Globus pallidus (tissue), 1 donor: ENCODE measurements at regions not wholly inside any gene's neighbourhood (a gene's known extent, or its start where the extent isn't known, plus 50 kb on each side); places are given as distances from the start of the nearest gene placed in this dataset.

Experiments
- DNase-seq: peaks from one replicate; pipeline ENCODE4 v3.0.0-alpha.2; 2015; ENCODE audit warnings: low spot score

DNA sequence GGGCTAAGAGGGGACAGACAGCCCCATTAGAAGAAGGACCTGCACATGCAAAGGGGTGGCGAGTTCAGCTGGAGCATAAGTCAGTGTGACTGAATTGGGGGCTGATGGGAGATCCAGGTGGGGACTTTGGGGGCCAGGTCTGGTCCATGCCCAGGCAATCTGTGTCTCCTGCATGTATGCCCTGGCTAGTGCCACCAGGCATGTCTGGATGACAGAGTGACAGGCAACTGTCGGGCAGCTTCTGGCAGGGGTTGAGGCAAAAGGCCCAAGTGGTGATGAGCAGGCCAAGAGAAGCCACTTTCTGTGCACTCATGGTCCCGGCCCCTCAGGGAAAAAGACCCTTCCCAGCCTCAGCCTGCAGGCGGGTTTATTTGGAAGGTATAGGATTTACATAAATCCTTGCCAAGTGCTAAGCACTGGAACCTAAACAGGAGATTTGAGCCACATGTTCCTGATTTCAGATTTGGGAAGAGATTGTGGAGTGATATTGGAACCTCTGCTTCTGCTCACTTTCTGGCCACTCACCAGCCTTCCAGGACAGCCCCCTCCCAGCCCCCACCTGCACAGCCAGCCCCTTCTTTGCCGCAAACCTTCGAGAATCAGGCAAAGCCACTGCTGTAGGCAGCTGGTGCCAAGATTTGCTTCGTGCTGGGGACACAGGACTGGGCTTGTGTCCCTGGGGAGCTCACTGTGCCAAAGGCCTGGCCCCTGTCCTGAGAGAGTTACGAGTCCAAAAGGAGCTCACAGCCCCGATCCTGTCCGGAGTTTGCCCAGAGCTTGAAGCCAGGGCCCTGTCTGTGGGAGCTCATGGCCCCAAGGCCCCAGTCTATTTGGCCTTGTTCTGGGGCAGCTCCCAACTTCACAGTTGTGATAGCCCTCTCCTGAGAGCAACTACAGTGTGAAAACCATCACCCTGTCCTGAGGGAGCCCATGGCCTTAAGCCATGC is 232.5 kb upstream of the RTL1 start:
- peak; percentile 35 for DNase-seq

DNA sequence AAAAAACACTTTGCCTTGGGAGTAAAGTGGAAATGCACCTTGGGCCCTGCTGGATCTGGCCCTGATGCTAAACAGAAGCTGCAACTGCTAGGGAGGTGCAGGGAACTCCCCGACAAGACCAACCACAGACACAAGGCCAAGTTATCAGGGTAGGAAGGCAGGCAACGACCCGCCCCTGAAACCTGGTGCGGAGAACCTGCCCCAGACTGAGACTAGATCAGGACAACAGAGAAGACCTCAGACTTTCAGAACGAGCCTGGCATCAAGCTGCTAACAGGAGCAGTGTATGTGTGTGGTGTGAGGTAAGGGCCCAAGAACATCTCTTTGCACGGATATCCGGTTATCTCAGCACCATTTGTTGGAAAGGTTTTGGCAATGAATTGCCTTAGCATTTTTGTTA is 233.7 kb upstream of the RTL1 start:
- DNase-seq, result no peak

DNA sequence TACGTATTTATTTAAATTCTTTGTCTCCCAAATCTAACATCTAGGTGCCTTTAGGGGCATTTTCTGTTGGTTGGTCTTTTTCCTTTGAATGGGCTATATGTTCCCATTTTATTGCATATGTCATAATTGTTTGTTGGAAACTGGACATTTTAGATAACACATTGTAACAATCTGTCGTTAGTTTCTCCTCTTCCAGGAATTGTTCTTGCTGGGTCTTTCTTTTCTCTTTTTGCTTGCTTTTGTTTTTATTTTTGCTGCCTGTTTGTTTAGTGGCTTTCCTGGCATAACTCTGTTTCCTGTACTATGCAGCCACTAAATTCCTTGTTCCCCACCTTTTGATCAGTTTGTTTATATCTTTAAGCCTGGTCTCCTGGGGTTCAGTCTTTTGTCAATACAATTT is 244.3 kb upstream of the RTL1 start:
- DNase-seq, result no peak

DNA sequence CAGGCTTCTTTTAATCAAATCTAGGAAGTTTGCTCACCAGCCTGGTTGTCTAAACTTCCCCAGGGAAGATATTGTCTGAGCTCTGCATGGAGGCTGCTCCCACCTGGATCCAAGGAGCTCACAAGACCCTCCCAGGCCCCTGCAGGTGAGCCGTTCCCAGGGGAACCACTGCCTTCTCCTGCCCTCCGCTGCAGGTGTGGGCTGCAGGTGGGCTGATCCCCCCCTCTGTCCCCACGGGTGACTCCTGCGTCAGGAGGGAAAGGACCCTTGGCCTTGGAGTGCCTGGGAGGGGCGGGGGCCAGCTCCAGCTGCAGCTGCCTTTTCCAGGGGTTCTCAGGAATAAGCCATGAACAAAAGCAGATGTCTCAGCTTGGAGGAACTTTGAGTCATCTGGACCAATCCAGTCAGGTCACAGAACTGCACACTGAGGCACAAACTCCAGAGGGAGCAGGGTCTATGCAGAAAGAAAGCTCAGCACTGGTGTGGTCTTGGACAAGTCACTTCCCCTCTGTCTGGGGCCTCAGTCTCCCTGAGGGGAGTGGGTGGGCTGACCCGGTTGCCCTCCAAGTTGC is 246.6 kb upstream of the RTL1 start:
- DNase-seq, result no peak

DNA sequence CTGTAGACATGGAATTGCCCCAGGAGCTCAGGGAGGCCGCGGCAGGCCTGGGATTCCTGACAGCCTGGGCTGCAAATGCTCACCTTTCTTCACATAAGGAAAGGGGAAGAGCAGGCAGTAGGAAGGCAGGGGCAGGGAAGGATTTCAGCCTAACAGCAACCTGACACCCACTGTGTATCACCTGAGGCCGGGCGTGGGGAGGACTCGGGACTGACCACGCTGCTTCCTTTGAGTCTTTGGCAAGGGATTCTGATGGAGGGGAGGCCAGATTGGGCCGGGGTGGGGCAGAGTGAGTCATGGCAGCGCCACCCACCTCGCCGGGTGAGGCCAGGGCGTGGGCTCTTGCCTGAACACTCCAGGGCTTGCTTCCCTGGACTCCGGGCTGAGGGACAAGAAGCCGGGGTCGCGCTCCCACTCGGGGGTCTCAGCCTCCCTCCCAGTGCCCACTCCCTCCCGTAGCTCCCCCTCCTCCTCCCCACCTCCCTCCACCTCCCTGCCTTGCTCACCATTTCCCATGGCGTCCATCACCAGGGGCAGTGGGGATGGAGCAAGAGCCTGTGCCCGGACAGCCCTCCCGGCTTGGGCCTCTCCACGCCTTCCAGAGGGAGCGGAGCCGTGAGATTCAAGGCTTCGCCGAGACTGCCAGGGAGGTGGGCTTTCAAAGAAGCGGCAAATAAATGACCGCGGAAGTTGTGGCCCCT is 247.9 kb upstream of the RTL1 start:
- no peak for DNase-seq

DNA sequence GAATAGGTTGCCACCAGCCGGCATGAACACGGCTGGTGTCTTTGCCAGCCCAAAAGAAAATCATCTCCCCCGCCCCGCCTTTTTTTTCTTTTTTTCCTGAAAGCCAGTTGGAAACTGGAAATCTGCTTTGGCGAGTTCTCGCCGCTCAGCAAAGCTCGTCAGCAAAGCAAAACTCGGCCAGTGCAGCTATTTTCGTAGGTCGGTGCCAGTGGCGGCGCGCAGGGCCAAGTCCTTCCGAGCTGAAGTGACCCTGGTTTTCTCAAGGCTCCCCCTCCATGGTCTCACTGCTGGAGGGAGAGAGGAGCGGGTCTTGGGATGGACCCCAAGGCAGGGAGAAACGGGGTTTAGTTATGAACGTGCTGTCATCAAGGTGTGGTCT is 248.4 kb upstream of the RTL1 start:
- DNase-seq, result no peak

DNA sequence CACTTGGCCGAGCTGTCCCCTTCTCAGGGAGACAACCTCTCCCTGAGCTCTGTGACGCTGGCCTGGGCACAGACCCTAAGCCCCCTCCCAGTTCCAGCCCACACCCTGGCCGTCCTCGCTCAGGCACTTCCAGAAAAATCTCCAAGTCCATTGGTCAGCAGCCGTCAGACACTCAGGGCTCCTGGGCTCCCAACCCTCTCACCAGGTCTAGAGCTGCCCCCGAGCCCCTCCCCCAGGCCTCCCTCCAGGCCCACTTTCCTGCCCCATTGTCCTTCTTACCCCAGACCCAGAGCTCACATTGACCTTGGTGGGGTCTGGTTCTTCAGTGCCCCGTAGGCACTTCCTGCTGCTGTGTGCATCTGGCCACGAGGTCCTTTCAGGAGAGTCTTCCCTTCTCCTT is 249.3 kb upstream of the RTL1 start:
- no peak for DNase-seq

DNA sequence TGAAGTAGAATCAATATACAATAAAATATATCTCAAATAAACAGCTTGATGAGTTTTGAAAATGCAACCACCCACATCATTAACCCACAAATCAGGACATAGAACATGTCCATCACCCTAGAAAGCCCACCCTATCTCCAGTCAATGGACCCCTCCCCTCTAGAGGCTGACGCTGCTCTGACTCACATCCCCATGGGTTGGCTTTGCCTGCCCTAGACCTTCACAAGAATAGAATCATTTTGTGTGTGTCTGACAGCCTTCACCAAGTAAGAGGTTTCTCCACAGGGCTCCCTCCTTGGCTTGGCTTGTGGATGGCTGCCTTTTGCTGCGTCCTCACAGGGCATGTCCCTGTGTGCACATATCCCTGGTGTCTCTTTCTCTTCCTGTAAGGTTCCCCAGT is 250.2 kb upstream of the RTL1 start:
- DNase-seq, result no peak

DNA sequence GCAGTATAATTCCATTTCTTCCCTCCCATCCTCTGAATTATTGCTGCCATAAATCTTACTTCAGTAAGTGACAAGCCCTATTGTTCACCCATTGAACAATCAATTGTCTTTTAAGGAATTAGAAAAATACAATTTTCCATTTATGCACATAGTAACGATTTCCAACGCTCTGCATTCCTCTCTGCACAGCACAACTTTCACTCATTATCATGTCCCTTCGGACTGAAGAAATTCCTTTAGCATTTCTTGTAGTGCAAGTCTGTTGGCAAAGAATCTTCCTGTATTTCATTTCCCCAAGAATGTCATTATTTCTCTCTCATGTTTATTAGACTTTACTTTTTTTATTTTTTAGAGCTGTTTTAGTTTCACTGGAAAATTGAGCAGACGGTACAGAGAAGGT is 252.1 kb upstream of the RTL1 start:
- DNase-seq, result no peak

DNA sequence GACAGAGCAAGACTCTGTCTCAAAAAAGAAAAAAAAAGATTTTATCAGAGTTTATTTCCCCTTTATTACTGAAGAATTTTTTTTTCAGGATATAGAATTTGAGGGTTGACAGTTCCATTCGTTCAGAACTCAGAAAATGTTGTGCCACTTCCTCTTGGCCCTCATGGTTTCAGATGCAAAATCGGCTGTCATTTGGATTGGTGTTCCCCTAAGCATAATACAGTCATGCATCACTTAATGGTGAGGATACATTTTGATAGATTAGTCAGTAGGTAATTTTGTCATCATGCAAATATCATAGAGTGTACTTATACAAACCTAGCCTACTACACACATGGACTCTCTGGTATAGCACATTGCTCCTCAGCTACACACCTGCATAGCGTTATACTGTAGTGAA is 263.9 kb upstream of the RTL1 start:
- no peak for DNase-seq

DNA sequence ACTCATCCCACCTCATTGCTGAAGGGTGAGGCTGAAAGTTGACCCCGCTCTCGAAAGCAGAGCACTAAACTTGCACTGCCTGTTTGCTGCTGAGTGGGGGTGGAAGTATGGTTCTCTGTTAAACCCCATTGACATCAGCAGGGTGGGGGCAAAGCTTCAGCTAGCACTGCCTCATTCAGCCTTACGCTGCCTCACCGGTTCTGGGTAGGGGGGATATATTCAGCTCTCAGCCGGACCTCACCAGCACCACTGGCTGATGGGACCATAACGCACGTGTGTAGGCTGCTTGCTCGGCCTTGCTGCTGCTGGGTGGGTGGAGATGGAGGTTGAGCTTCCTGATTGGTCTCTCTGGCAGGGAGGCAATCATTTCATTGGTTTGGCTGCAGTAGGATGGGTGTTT is 265.7 kb upstream of the RTL1 start:
- DNase-seq, result no peak

DNA sequence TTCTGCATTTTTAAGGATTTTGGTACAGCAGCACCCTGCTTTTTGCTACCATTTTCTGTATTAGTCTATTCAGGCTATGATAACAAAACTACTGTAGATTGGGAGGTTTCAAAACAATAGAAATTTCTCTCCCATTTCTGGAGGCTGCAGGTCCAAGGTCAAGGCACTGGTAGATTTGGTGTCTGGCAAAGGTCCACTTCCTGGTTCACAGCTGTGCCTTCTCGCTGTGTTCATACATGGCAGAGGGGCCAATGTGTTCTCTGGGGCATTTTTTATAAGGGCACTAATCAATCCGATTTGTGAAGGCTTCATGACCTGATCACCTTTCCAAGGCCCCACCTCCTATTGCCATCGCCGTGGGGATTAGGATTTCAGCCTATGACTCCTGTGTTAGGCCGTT is 268.1 kb upstream of the RTL1 start:
- DNase-seq, result no peak

DNA sequence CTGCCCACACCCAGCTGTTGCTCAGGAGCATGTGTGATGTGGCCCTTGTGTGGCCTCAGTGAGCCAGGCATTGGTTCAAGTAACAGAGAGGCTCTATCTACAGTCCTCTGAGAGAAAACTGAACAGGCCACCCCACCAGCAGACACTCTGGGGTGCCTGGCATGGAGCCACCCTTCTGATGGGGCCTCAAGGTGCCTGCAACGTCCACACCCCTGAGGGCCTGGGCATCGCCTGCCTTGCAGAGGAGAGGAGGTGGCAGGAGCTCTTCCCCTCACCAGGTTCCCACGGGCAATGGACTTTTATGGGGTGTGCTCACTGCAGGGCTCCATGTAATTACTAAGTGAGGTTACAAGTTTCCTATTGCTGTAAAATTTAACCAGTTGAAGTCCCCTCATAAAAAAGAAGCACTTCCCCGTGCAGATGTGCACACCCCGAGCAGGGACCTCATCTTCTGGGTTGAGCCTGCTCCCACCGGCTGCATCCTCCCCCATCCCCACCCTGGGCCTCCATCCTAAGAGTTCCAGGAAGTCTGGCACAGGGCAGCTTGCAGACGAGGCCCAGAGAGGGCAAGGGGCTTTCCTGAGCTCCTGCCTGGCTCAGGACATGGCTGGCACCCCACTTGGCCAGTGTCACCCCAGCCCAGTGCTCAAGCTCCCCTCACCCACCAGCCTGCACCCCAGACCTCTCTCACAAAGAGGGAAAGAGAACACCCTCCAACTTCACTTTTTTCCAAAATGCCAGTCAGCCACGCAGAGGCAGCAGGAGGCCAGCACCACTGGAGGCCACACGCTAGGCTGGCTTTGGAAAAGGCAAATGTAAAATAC is 270.4 kb upstream of the RTL1 start:
- no peak for DNase-seq

DNA sequence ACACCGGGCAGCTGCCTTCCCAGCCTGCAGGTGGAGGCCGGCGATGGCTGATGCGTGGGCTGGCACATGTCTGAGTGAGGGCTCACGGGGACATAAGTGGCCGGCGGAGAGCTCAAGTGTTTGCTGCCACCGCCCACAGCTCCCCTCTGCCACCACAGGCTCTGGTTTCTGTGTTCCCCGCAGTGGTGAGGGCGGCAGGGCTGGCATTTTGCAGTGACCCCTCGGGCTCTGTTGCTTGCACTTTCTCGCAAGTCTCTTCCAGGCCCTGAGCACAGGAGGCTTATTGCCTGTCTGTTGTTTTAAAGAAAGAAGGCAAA is 271.0 kb upstream of the RTL1 start:
- DNase-seq, result no peak

DNA sequence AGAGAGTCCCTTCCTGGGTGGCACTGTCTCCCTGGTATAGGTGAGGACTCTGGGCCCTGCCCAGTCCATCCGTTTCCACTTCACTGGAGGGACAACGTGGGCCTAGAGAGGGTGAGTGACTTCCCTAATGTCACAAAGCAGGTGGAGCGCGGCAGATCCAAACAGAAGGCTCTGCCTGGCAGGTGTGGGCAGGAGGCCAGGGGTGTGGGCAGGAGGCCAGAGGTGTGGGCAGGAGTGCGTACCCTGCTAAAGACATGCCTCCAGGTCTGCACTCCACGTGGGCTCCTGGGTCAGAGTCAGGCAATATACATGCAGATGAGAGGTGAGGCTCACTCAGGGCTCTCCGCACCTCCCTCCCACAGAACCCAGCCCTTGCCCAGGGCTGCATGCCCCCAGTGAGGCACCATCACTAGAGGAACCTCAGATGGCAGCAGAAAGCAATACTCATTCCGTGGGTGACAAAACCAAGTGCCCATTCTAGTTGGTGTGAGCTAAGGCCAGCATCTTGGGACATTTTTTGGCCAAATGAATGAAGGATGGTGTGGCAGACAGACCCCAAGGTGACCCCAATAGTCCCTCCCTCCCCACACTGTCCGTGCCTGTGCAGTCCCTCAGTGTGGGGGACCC is 271.6 kb upstream of the RTL1 start:
- DNase-seq, result no peak

DNA sequence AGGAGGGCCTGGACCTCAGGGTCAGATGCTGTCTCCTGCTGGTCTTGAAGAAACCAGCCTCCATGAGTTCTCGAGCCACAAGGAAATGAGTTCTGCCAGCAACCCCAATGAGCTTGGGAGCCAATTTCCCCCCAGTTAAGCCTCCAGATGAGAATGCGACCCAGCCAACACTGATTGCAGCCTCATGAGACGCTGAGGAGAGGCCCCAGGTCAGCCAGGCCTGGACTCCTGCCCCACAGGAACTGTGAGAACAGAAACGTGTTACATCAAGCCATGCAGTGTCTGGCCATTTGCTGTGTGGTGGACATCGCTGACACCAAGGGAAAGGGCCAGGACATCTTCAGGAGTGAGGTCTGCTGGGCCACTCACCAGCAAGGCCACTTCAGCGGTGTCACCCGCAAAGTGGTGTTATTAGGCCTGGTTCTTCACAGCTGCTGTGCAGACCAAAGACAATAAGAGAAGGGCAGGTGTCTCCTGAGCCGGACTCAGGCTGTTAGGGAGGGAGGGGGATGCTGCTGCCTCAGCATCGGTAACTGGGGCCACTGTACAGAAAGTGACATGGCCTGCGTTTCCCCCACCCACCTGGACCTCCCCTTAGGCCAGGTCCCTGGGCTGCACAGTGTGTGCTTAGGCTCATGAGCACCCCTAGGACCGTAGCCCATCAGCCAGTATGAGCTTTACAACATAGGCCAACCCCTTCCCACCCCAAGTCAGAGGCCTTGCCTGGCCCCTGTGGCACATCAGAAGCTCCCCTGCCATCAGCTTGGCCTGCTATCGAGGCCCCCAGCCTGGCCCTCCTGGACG is 272.4 kb upstream of the RTL1 start:
- no peak for DNase-seq

DNA sequence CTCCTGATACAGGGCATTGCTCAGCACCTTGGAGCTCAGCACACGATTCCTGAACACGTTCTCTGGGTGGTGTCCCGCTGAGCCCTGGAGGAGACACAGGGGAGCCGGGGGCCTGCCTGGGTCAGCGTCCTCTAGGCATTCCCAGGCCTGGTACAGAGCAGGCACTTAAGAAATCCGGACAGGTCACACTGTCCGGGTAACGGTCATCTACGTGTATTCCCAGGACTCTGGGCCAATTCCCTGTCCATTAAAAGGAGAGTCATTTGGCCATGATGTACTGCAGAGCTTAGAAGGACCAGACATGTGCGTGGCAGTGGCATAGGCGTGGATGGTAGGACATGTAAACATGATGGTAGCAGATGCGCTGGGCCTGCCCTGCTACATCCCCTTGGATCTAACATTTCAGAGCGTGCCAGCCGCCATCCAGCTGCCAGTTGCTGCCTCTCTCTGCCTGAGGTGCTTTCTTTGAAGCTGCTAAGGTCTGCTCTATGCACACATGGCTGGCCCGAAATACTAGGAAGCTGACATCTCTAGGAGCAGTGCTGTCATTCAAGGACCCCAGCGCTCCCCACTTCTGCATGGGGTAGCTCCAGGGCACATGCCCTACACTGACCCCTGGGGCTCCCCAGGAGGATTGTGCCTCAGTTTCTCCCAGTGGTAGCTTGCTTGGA is 273.1 kb upstream of the RTL1 start:
- DNase-seq, result no peak

DNA sequence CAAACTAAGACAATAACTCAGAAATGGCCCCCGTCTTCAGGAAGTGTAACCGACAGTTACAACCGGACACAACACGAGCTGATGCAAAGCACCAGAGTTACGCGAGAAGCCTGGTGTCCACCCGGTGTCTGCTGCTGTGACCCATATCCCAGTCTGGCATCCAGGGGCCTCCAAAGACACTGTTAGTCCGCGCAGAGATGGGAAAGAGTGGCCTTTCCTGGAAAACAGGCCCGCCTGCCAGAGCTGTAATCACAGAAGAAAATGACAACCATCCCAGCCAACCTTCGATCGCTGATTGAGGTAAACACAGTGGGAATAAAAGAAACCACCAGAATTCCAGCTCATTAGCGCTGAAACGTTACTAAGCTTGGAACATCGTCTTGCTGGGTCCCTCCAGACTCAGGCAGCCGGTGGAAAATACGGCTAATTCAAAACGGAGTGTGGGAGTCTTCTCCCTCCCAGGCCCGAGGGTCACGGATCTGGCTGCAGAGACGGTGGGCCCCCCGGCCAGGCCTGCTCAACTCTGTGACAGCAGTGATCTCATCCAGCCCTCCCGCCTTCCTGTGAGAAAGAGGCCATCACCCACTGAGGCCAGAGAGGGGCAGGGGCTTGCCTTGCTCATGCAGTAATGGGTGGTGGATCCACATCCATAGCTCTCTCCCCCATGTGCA is 273.9 kb upstream of the RTL1 start:
- no peak for DNase-seq

DNA sequence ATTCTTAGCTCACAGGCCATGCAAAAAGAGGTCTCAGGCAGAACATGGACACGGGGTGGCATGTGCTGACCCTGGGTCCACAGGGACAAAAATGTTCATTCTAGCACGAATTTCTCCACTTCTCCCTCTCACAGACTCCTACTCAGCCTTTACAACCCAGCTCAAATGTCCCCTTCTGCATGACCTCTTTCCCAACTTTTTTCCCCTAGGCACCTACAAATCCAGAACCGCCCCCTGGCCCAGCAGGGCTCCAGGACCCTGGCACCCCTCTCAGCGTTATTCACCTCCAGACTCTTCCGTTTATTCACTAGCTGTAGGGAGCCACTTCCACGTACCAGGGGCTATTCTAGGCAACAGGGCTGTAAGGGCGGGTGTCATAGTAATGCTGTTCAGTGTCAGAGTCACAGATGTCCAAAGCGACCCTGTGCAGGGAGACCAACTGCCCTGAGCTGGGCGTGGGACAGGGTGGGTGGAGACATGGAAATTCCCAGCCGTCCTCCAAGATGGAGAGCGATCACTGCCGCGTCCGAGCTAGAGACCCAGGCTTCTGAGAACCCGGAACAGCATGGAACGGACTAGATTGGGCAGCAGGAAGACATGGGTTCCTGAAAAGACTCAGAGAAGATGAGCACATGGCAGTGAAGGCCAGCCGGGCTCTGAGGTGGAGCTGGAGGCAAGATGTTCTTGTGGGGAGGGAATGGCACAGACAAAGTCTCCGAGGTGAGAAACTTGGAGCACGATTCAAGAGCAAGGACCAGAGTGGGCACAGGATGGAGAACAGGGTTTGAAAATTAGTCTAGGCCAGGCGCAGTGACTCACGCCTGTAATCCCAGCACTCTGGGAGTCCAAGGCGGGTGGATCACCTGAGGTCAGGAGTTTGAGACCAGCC is 274.9 kb upstream of the RTL1 start:
- DNase-seq, result no peak
